Panc1 (cell line): ENCODE measurements at regions not wholly inside any gene's neighbourhood (a gene's known extent, or its start where the extent isn't known, plus 50 kb on each side); places are given as distances from the start of the nearest gene placed in this dataset.

Experiments
- ATAC-seq: fragments of 200-7000 bp; cut with Tn5 transposase; 2 replicates; pipeline ENCODE4 v1.9.1; 2020; ENCODE audit warnings: mild to moderate bottlenecking, moderate library complexity
- BruUV-seq: library from RNA; stranded (reverse); fragments of 400-500 nt; replicated peaks from 2 replicates; lab custom pipeline; 2021; lab: Mats Ljungman, UMichigan
- CTCF ChIA-PET: fragments of 300-600 bp; sonication (Branson Sonifier 250); formaldehyde crosslinking; loops from one replicate; lab custom pipeline; 2022; ENCODE audit warnings: antibody characterized with exemption; lab: Charles Lee
- POLR2A ChIA-PET: fragments of 300-600 bp; sonication (Branson Sonifier 250); formaldehyde crosslinking; loops from one replicate; lab custom pipeline; 2022; ENCODE audit warnings: antibody characterized with exemption; lab: Charles Lee
- DNase-seq: peaks from one replicate; pipeline ENCODE4 v3.0.0-alpha.2; 2010; ENCODE audit warnings: low read depth, low spot score
- H3K27ac ChIP-seq: 2 replicates; pipeline ENCODE4 v1.5.1; 2011; ENCODE audit warnings: mild to moderate bottlenecking, low read length, inconsistent platforms
- H3K27me3 ChIP-seq: fragments of 200-500 bp; sonication (Bioruptor generic); 2 replicates; pipeline ENCODE4 v1.6.0; 2014; ENCODE audit warnings: low read length, inconsistent platforms; ENCODE audit not compliant: control insufficient read depth, insufficient read depth
- H3K36me3 ChIP-seq: fragments of 200-500 bp; sonication (Bioruptor generic); 2 replicates; pipeline ENCODE4 v1.5.1; 2014; ENCODE audit warnings: inconsistent platforms, mild to moderate bottlenecking, low read length, moderate library complexity; ENCODE audit not compliant: control insufficient read depth, insufficient read depth
- H3K4me1 ChIP-seq: 2 replicates; pipeline ENCODE4 v1.5.1; 2011; ENCODE audit warnings: inconsistent platforms, mild to moderate bottlenecking, low read length, moderate library complexity; ENCODE audit not compliant: control insufficient read depth, insufficient read depth
- H3K4me3 ChIP-seq, 2 experiments: 2 replicates each; pipeline ENCODE4 v1.5.1; 2011 to 2012; ENCODE audit warnings: low read depth in 2 of 2, low read length in 2 of 2, mild to moderate bottlenecking in 2 of 2, inconsistent platforms in 1 of 2, moderate library complexity in 1 of 2
- H3K9me3 ChIP-seq: fragments of 200-500 bp; sonication (Bioruptor generic); 2 replicates; pipeline ENCODE4 v1.5.1; 2014; ENCODE audit warnings: low read depth, mild to moderate bottlenecking, inconsistent platforms, low read length, moderate library complexity; ENCODE audit not compliant: control insufficient read depth, insufficient read depth
- POLR2AphosphoS5 ChIP-seq: IDR thresholded peaks from 2 replicates; pipeline ENCODE4 v1.6.1; 2012; ENCODE audit warnings: mild to moderate bottlenecking, low read depth, low read length, moderate library complexity
- SIN3A ChIP-seq: IDR thresholded peaks from 2 replicates; pipeline ENCODE4 v1.6.1; 2012; ENCODE audit warnings: low read depth, mild to moderate bottlenecking, low read length, moderate library complexity, borderline replicate concordance; ENCODE audit not compliant: insufficient read depth
- TCF7L2 ChIP-seq: IDR thresholded peaks from 2 replicates; pipeline ENCODE4 v1.6.1; 2011; ENCODE audit warnings: mild to moderate bottlenecking, low read depth, low read length, inconsistent platforms
- in situ Hi-C: cut with HindIII; loops from 2 replicates; pipeline ENCODE4 v1.10.0; 2016; ENCODE audit warnings: low sequenced_read_pairs, low pct_unique_long_range_greater_than_20kb
- intact Hi-C: fragments of 100-400 bp; cut with micrococcal nuclease; formaldehyde crosslinking; loops from one replicate; pipeline ENCODE4 v1.10.0; 2022; ENCODE audit not compliant: unreplicated experiment
- TF ChIP-seq, protein P1 (sequence below): fragments of 450-650 bp; IDR thresholded peaks from 2 replicates; pipeline ENCODE4 v1.5.1; 2017; ENCODE audit warnings: mild to moderate bottlenecking
- TF ChIP-seq, protein P2 (sequence below), 2 experiments: IDR thresholded peaks; 2 replicates each; pipeline ENCODE4 v1.6.1; 2011 to 2012; ENCODE audit warnings: low read depth in 2 of 2, control low read depth in 1 of 2, low read length in 1 of 2, mild to moderate bottlenecking in 1 of 2, moderate library complexity in 1 of 2; ENCODE audit not compliant: insufficient read depth in 1 of 2

DNA sequence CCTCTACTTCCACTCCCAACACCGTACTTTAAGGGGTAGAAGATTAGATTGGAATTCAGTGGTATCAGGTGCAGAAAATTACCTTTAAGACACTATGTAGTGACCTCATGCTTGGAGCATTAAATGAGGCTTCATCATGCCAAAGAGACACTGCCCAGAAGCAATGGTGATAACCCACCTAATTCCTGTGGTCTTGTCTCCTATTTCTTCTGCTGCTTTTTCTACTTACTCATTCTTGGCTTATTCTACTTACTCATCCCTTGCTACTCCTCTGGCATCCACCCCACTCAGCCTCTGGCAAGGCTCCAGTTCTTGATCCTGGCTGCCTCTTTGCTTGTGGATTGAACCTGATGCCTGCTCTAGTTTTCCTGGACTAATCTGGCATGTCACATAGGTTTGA lies 62.3 kb upstream of the ADAMTS3 start:
- H3K27ac ChIP-seq: no peak overlapping the region
- POLR2A ChIA-PET: no interaction called here
- BruUV-seq: no TSS peak
- no peaks in the 10 kb centered on the region for H3K9me3 ChIP-seq
- no peaks in the 10 kb centered on the region for H3K27me3 ChIP-seq
- in situ Hi-C loops (no loop called here), intact Hi-C loops (no loop called here)
- H3K4me1 ChIP-seq: no peaks in the 10 kb centered on the region
- no peaks in the 10 kb centered on the region for H3K36me3 ChIP-seq
- no peak overlapping the region for H3K4me3 ChIP-seq
- TF ChIP-seq POLR2AphosphoS5 (no peak), TCF7L2 (no peak), SIN3A (no peak)
- TF ChIP-seq, protein P1, sequence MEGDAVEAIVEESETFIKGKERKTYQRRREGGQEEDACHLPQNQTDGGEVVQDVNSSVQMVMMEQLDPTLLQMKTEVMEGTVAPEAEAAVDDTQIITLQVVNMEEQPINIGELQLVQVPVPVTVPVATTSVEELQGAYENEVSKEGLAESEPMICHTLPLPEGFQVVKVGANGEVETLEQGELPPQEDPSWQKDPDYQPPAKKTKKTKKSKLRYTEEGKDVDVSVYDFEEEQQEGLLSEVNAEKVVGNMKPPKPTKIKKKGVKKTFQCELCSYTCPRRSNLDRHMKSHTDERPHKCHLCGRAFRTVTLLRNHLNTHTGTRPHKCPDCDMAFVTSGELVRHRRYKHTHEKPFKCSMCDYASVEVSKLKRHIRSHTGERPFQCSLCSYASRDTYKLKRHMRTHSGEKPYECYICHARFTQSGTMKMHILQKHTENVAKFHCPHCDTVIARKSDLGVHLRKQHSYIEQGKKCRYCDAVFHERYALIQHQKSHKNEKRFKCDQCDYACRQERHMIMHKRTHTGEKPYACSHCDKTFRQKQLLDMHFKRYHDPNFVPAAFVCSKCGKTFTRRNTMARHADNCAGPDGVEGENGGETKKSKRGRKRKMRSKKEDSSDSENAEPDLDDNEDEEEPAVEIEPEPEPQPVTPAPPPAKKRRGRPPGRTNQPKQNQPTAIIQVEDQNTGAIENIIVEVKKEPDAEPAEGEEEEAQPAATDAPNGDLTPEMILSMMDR: no peak
- TF ChIP-seq, protein P2, sequence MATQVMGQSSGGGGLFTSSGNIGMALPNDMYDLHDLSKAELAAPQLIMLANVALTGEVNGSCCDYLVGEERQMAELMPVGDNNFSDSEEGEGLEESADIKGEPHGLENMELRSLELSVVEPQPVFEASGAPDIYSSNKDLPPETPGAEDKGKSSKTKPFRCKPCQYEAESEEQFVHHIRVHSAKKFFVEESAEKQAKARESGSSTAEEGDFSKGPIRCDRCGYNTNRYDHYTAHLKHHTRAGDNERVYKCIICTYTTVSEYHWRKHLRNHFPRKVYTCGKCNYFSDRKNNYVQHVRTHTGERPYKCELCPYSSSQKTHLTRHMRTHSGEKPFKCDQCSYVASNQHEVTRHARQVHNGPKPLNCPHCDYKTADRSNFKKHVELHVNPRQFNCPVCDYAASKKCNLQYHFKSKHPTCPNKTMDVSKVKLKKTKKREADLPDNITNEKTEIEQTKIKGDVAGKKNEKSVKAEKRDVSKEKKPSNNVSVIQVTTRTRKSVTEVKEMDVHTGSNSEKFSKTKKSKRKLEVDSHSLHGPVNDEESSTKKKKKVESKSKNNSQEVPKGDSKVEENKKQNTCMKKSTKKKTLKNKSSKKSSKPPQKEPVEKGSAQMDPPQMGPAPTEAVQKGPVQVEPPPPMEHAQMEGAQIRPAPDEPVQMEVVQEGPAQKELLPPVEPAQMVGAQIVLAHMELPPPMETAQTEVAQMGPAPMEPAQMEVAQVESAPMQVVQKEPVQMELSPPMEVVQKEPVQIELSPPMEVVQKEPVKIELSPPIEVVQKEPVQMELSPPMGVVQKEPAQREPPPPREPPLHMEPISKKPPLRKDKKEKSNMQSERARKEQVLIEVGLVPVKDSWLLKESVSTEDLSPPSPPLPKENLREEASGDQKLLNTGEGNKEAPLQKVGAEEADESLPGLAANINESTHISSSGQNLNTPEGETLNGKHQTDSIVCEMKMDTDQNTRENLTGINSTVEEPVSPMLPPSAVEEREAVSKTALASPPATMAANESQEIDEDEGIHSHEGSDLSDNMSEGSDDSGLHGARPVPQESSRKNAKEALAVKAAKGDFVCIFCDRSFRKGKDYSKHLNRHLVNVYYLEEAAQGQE (IDR thresholded peaks at IDR 0.05; ENCODE audit: insufficient read depth in 1 of 2, low read depth in 2 of 2, low read length in 1 of 2): no peak
- no peak for DNase-seq
- ATAC-seq: no peak
- CTCF ChIA-PET: no interaction called here

DNA sequence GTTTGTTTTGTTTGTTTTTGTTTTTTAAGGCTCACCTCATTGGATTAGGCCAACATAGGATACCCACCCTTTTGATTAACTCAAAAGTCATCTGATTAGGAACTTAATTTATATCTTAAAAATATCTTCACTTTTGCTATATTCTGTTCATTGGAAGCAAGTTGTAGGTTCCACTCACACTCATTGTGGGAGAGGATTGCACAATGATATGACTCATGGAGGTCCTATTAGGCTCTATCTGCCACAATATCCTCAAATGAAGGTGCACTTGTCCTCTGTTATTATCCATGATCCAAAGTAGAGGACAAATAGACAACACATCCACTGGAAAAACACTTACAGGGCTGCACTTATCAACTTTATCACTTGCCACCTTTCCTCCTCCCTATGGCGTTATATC lies 60.5 kb upstream of the ADAMTS3 start:
- ChIA-PET CTCF (no interaction called here), POLR2A (no interaction called here)
- Histone ChIP-seq H3K4me1 (no peaks in the 10 kb centered on the region), H3K27me3 (no peaks in the 10 kb centered on the region), H3K9me3 (no peaks in the 10 kb centered on the region), H3K27ac (no peak overlapping the region), H3K36me3 (no peaks in the 10 kb centered on the region), H3K4me3 (no peak overlapping the region)
- DNase-seq: no peak
- in situ Hi-C loops (no loop called here), intact Hi-C loops (no loop called here)
- BruUV-seq: no TSS peak
- TF ChIP-seq, protein P2 (IDR thresholded peaks at IDR 0.05; ENCODE audit: insufficient read depth in 1 of 2, low read depth in 2 of 2, low read length in 1 of 2): no peak
- ATAC-seq: no peak
